ENCODE measurements at regions not wholly inside any gene's neighbourhood (a gene's known extent, or its start where the extent isn't known, plus 50 kb on each side); places are given as distances from the start of the nearest gene placed in this dataset.

DNA sequence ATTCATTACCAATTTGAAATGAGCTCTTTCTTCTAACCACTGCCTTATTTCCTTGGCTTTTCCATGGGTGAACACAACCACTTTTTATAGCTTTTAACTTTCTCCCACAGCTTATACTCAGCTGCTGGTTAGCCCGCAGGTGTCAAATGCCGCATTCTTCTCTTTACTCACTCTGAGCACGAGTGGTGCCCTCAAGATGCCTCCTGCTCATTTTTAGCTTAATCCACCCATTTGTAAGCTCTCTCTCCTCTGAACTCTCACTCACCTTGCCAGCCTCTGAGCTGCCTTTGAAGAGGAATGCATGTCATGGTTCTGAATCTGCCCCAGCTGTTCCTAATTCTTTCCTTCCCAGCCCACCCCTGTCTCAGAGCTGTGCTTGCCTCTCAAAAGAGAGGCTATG is 449.4 kb upstream of the PRICKLE1 start:
- TF ChIP-seq, protein P1, sequence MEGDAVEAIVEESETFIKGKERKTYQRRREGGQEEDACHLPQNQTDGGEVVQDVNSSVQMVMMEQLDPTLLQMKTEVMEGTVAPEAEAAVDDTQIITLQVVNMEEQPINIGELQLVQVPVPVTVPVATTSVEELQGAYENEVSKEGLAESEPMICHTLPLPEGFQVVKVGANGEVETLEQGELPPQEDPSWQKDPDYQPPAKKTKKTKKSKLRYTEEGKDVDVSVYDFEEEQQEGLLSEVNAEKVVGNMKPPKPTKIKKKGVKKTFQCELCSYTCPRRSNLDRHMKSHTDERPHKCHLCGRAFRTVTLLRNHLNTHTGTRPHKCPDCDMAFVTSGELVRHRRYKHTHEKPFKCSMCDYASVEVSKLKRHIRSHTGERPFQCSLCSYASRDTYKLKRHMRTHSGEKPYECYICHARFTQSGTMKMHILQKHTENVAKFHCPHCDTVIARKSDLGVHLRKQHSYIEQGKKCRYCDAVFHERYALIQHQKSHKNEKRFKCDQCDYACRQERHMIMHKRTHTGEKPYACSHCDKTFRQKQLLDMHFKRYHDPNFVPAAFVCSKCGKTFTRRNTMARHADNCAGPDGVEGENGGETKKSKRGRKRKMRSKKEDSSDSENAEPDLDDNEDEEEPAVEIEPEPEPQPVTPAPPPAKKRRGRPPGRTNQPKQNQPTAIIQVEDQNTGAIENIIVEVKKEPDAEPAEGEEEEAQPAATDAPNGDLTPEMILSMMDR (IDR thresholded peaks at IDR 0.05) = no peak
- H3K9ac ChIP-seq (ENCODE audit: low read depth in 2 of 2, low read length in 2 of 2) = no peak overlapping the region
- H3K27me3 ChIP-seq = no peaks in the 10 kb centered on the region
- no peaks in the 10 kb centered on the region for H3K36me3 ChIP-seq
- intact Hi-C loops (cut with DNase I) = no loop called here
- H3K4me3 ChIP-seq = no peak overlapping the region
- no peaks in the 10 kb centered on the region for H3K9me3 ChIP-seq
- no peaks in the 10 kb centered on the region for H3K4me1 ChIP-seq
- DNase-seq = no peak
- H3K27ac ChIP-seq = no peak overlapping the region

DNA sequence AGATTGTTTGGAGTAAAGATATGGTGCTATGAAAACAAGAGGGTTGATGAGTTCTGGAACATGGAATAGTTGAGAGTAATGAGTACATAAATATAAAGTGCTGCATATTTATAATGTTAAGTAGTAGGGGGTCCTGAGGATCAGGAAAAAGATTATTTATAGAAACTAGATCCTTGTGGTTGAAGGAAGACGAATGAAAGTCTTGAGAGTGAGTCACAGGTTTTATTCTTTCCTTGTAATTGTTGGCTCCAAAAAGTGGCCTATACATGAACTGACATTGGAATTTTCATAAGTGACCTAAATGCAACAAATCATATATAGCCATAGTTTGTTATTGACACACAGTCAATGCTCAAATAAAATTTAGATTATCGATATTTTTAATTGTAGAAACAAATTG is 440.4 kb upstream of the PRICKLE1 start:
- intact Hi-C loops (cut with DNase I) = no loop called here
- TF ChIP-seq, protein P1 (IDR thresholded peaks at IDR 0.05) = no peak

DNA sequence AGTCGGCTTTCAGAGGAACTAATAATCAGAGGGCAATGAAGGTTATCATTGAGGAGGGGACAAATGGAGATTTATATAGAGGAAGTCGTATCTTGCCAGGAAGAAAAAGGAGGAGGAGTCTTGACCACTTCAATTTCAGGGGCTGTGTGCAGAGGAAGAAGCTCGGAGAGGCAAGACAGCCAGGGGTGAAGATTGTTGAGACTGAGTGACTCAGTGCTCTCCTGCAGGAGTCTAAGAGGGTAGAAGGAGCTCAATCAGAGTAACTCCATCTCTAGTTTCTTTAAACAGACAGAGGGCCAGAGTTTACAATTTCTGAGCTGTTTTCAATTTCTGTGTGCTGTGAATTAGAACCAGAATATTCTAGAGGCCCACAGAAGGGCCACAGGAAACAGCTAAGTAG is 439.3 kb upstream of the PRICKLE1 start:
- no peak overlapping the region for H3K4me3 ChIP-seq
- intact Hi-C loops (cut with DNase I) = no loop called here
- DNase-seq = no peak
- no peaks in the 10 kb centered on the region for H3K36me3 ChIP-seq
- H3K9ac ChIP-seq (ENCODE audit: low read depth in 2 of 2, low read length in 2 of 2) = no peak overlapping the region
- no peaks in the 10 kb centered on the region for H3K9me3 ChIP-seq
- H3K27me3 ChIP-seq = no peaks in the 10 kb centered on the region
- H3K27ac ChIP-seq = no peak overlapping the region
- no peaks in the 10 kb centered on the region for H3K4me1 ChIP-seq
- TF ChIP-seq, protein P1 (IDR thresholded peaks at IDR 0.05) = no peak

More for the DNA sequence above, 440.4 kb upstream of the PRICKLE1 start:
- Histone ChIP-seq H3K27ac (no peak overlapping the region), H3K4me1 (no peaks in the 10 kb centered on the region), H3K36me3 (no peaks in the 10 kb centered on the region), H3K9ac (ENCODE audit: low read depth in 2 of 2, low read length in 2 of 2) (no peak overlapping the region), H3K27me3 (no peaks in the 10 kb centered on the region), H3K4me3 (no peak overlapping the region), H3K9me3 (no peaks in the 10 kb centered on the region)
- no peak for DNase-seq

DNA sequence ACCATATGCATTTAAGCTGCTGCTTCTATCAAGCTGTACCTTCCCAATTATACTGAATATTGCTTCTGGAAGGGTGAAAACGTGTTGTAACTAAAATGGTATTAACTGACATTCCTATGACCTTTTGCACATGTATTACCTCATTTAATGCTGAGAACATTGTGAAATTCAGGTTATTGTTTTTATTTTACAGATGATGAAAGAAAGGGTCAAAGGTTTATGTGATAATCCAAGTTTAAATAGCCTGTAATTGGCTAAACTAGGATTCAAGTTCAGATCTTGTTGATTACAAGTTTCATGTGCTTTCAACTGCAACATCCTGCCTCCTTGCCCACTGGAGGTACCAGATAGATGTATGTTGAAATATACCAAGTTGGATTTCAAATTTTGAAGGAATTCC is 433.3 kb upstream of the PRICKLE1 start:
- Histone ChIP-seq H3K27ac (no peak overlapping the region), H3K4me1 (no peaks in the 10 kb centered on the region), H3K27me3 (no peaks in the 10 kb centered on the region), H3K4me3 (no peak overlapping the region), H3K9ac (ENCODE audit: low read depth in 2 of 2, low read length in 2 of 2) (no peak overlapping the region), H3K36me3 (no peaks in the 10 kb centered on the region), H3K9me3 (no peaks in the 10 kb centered on the region)
- intact Hi-C loops (cut with DNase I) = no loop called here
- TF ChIP-seq, protein P1 (IDR thresholded peaks at IDR 0.05) = no peak
- no peak for DNase-seq

DNA sequence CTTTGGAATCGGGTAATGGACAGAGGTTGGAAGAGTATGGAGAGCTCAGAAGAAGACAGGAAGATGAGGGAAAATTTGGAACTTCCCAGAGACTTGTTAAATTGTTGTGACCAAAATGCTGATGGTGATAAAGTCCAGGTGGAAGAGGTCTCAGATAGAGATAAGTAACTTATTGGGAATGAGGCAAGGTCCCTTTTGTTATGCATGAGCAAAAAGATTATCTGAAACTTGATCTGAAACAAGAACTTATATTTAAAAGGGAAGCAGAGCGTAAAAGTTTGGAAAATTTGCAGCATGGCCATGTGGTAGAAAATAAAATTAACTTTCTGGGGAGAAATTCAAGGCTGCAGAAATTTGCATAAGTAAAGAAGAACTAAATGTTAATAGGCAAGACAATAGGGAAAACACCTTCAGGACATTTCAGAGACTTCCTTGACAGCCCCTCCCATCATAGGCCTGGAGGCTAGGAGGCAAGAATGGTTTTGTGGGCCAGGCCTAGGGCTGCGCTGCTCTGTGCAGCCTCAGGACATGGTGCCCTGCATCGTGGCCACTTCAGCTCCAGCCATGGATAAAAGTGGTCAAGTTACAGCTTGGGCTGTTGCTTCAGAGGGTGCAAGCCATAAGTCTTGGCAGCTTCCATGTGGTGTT is 425.7 kb upstream of the PRICKLE1 start:
- Histone ChIP-seq H3K9ac (ENCODE audit: low read depth in 2 of 2, low read length in 2 of 2) (no peak overlapping the region), H3K36me3 (no peaks in the 10 kb centered on the region), H3K27me3 (no peaks in the 10 kb centered on the region), H3K4me1 (no peaks in the 10 kb centered on the region), H3K27ac (no peak overlapping the region), H3K9me3 (no peaks in the 10 kb centered on the region), H3K4me3 (no peak overlapping the region)
- TF ChIP-seq, protein P1 (IDR thresholded peaks at IDR 0.05) = no peak
- no peak for DNase-seq
- intact Hi-C loops (cut with DNase I) = no loop called here
